Caco-2 (cell line): ENCODE measurements at regions not wholly inside any gene's neighbourhood (a gene's known extent, or its start where the extent isn't known, plus 50 kb on each side); places are given as distances from the start of the nearest gene placed in this dataset.

Source experiments
- BruUV-seq: library from RNA; stranded (reverse); fragments of 400-500 nt; replicated peaks from 2 replicates; lab custom pipeline; 2021; lab: Mats Ljungman, UMichigan
- CTCF ChIA-PET: fragments of 300-600 bp; sonication (Branson Sonifier 250); formaldehyde crosslinking; loops from one replicate; lab custom pipeline; 2022; ENCODE audit warnings: antibody characterized with exemption; lab: Charles Lee
- POLR2A ChIA-PET: fragments of 300-600 bp; sonication (Branson Sonifier 250); formaldehyde crosslinking; loops from one replicate; lab custom pipeline; 2022; ENCODE audit warnings: antibody characterized with exemption; lab: Charles Lee
- DNase-seq, 2 experiments: peaks; one replicate each; pipeline versions ENCODE4 v3.0.0 to v3.0.0-alpha.2; 2020 to 2022
- H3K27me3 ChIP-seq: replicated peaks from 2 replicates; pipeline ENCODE4 v1.6.0; 2011; ENCODE audit warnings: low read length; ENCODE audit not compliant: control insufficient read depth, insufficient read depth
- H3K36me3 ChIP-seq: 2 replicates; pipeline ENCODE4 v1.5.1; 2011; ENCODE audit warnings: low read length; ENCODE audit not compliant: control insufficient read depth, insufficient read depth
- H3K4me1 ChIP-seq: fragments of 250-450 bp; sonication (Bioruptor Pico); 2 replicates; pipeline ENCODE4 v1.5.1; 2020; ENCODE audit warnings: mild to moderate bottlenecking
- H3K4me3 ChIP-seq: 2 replicates; pipeline ENCODE4 v1.5.1; 2011; ENCODE audit warnings: low read depth, mild to moderate bottlenecking, control low read depth, low read length
- H3K9me3 ChIP-seq: fragments of 250-450 bp; sonication (Bioruptor Pico); 2 replicates; pipeline ENCODE4 v1.5.1; 2020; ENCODE audit warnings: mild to moderate bottlenecking, moderate library complexity
- H3K27ac Mint-ChIP-seq: one replicate; pipeline ENCODE4 v1.8.0; 2022; ENCODE audit warnings: mixed read lengths; ENCODE audit not compliant: unreplicated experiment
- H3K27me3 Mint-ChIP-seq: one replicate; pipeline ENCODE4 v1.8.0; 2022; ENCODE audit warnings: mixed read lengths; ENCODE audit not compliant: insufficient read depth, unreplicated experiment
- H3K36me3 Mint-ChIP-seq: one replicate; pipeline ENCODE4 v1.8.0; 2022; ENCODE audit warnings: mild to moderate bottlenecking, mixed read lengths; ENCODE audit not compliant: insufficient read depth, unreplicated experiment
- H3K4me1 Mint-ChIP-seq: one replicate; pipeline ENCODE4 v1.8.0; 2022; ENCODE audit warnings: low read depth, mixed read lengths; ENCODE audit not compliant: unreplicated experiment
- H3K4me3 Mint-ChIP-seq: one replicate; pipeline ENCODE4 v1.8.0; 2022; ENCODE audit warnings: mild to moderate bottlenecking, moderate library complexity, mixed read lengths; ENCODE audit not compliant: unreplicated experiment
- H3K9me3 Mint-ChIP-seq: one replicate; pipeline ENCODE4 v1.8.0; 2022; ENCODE audit warnings: mixed read lengths; ENCODE audit not compliant: unreplicated experiment
- intact Hi-C: fragments of 100-400 bp; cut with micrococcal nuclease; formaldehyde crosslinking; loops from one replicate; pipeline ENCODE4 v1.10.0; 2022; ENCODE audit not compliant: unreplicated experiment
- TF ChIP-seq, protein P1 (sequence below), 2 experiments: fragments of 200-600 bp in 1 of 2; IDR thresholded peaks; 1 replicate in 1 of 2; 2 replicates in 1 of 2; pipeline versions ENCODE4 v1.5.1 to v1.8.0; 2011 to 2022; ENCODE audit warnings: antibody characterized with exemption in 1 of 2, control low read depth in 1 of 2, inconsistent platforms in 1 of 2, low read depth in 1 of 2, low read length in 1 of 2, mild to moderate bottlenecking in 1 of 2, moderate library complexity in 1 of 2; ENCODE audit not compliant: insufficient read depth in 1 of 2, severe bottlenecking in 1 of 2, unreplicated experiment in 1 of 2

DNA sequence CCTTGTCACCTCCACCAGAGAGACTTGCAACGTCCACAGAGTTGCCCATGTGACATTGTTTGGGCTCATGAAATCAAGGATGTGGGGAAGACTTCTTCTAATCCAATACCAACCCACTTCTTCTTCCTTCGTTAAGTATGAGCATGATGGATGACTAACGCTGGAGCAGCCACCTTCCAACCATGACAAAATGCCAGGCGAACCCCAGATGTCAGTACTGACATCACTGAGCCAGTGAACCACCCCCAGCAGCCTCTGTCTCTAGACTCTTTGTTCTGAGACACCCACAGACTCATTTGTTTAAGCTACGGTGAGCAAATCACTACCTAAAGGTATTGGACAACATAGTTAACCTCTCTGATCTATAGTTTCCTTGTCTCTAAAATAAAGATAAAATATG, 123.7 kb downstream of the GRIN2B start:
- TF ChIP-seq, protein P1, sequence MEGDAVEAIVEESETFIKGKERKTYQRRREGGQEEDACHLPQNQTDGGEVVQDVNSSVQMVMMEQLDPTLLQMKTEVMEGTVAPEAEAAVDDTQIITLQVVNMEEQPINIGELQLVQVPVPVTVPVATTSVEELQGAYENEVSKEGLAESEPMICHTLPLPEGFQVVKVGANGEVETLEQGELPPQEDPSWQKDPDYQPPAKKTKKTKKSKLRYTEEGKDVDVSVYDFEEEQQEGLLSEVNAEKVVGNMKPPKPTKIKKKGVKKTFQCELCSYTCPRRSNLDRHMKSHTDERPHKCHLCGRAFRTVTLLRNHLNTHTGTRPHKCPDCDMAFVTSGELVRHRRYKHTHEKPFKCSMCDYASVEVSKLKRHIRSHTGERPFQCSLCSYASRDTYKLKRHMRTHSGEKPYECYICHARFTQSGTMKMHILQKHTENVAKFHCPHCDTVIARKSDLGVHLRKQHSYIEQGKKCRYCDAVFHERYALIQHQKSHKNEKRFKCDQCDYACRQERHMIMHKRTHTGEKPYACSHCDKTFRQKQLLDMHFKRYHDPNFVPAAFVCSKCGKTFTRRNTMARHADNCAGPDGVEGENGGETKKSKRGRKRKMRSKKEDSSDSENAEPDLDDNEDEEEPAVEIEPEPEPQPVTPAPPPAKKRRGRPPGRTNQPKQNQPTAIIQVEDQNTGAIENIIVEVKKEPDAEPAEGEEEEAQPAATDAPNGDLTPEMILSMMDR (IDR thresholded peaks at IDR 0.05; ENCODE audit: insufficient read depth in 1 of 2, low read depth in 1 of 2, low read length in 1 of 2, severe bottlenecking in 1 of 2, unreplicated experiment in 1 of 2), result no peak
- H3K4me1 Mint-ChIP-seq, result no peaks in the 10 kb centered on the region
- H3K27ac Mint-ChIP-seq, result no peak overlapping the region
- intact Hi-C loops, result no loop called here
- H3K4me3 Mint-ChIP-seq, result no peak overlapping the region
- CTCF ChIA-PET, result no interaction called here
- H3K36me3 Mint-ChIP-seq, result no peaks in the 10 kb centered on the region
- H3K27me3 Mint-ChIP-seq, result no peaks in the 10 kb centered on the region
- Histone ChIP-seq H3K36me3 (no peaks in the 10 kb centered on the region), H3K4me1 (no peaks in the 10 kb centered on the region), H3K4me3 (no peak overlapping the region), H3K27me3 (no peaks in the 10 kb centered on the region), H3K9me3 (no peaks in the 10 kb centered on the region)
- POLR2A ChIA-PET, result no interaction called here
- no peak for DNase-seq
- BruUV-seq, result no TSS peak
- H3K9me3 Mint-ChIP-seq, result no peaks in the 10 kb centered on the region

GRCh38 chr12:13853471-13853870, 127.9 kb downstream of the GRIN2B start:
- H3K27me3 Mint-ChIP-seq, result no peaks in the 10 kb centered on the region
- POLR2A ChIA-PET, result no interaction called here
- no peak overlapping the region for H3K27ac Mint-ChIP-seq
- no peaks in the 10 kb centered on the region for H3K9me3 Mint-ChIP-seq
- no peaks in the 10 kb centered on the region for H3K4me1 ChIP-seq
- no peak for DNase-seq
- H3K4me1 Mint-ChIP-seq, result no peaks in the 10 kb centered on the region
- BruUV-seq, result no TSS peak
- intact Hi-C loops, result no loop called here
- no peaks in the 10 kb centered on the region for H3K27me3 ChIP-seq
- no peak overlapping the region for H3K4me3 Mint-ChIP-seq
- no peaks in the 10 kb centered on the region for H3K36me3 Mint-ChIP-seq
- CTCF ChIA-PET, result no interaction called here
- no peak overlapping the region for H3K4me3 ChIP-seq
- TF ChIP-seq, protein P1 (IDR thresholded peaks at IDR 0.05; ENCODE audit: insufficient read depth in 1 of 2, low read depth in 1 of 2, low read length in 1 of 2, severe bottlenecking in 1 of 2, unreplicated experiment in 1 of 2), result no peak
- H3K9me3 ChIP-seq, result no peaks in the 10 kb centered on the region
- H3K36me3 ChIP-seq, result no peaks in the 10 kb centered on the region

DNA sequence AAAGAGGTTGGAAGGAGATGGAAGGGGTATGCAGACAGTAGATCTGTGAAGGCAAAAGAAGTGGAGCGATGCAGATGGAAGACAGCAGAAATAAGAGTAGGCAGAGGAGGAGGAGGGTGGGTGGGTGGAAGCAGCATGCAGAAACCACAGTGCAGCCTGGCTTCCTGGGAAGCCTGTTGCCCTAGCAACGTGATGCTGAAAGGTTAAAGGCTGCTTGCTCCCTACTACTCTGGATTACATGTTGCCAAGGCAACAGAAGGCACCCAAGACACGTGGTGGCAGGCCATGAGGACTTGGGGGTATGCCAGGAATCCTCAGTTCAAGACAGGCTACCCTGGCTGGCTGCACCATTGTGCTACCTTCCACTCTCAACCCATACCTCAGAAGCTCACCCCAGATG, 129.6 kb downstream of the GRIN2B start:
- no peak for DNase-seq
- Mint-ChIP-seq H3K4me1 (no peaks in the 10 kb centered on the region), H3K36me3 (no peaks in the 10 kb centered on the region), H3K27ac (no peak overlapping the region), H3K27me3 (no peaks in the 10 kb centered on the region), H3K4me3 (no peak overlapping the region), H3K9me3 (peaks cover 4% of the 10 kb centered on the region)
- Histone ChIP-seq H3K4me3 (no peak overlapping the region), H3K9me3 (no peaks in the 10 kb centered on the region), H3K4me1 (no peaks in the 10 kb centered on the region), H3K36me3 (no peaks in the 10 kb centered on the region), H3K27me3 (no peaks in the 10 kb centered on the region)
- intact Hi-C loops, result no loop called here
- ChIA-PET POLR2A (no interaction called here), CTCF (no interaction called here)
- no TSS peak for BruUV-seq
- TF ChIP-seq, protein P1 (IDR thresholded peaks at IDR 0.05; ENCODE audit: insufficient read depth in 1 of 2, low read depth in 1 of 2, low read length in 1 of 2, severe bottlenecking in 1 of 2, unreplicated experiment in 1 of 2), result no peak
